Hepatocyte (in vitro differentiated cells): ENCODE measurements at regions not wholly inside any gene's neighbourhood (a gene's known extent, or its start where the extent isn't known, plus 50 kb on each side); places are given as distances from the start of the nearest gene placed in this dataset.

Experiments used
- DNase-seq: peaks from one replicate; pipeline ENCODE4 v3.0.0-alpha.2; 2016; ENCODE audit warnings: low spot score
- H2AFZ ChIP-seq: fragments of 200-600 bp; sonication (generic); 2 replicates; pipeline ENCODE4 v1.6.0; 2016; ENCODE audit warnings: antibody characterized with exemption, mild to moderate bottlenecking
- H3K27ac ChIP-seq: fragments of 200-600 bp; sonication (generic); 2 replicates; pipeline ENCODE4 v1.5.1; 2016; ENCODE audit warnings: mild to moderate bottlenecking
- H3K27me3 ChIP-seq: fragments of 200-600 bp; sonication (generic); 2 replicates; pipeline ENCODE4 v1.6.1; 2016
- H3K36me3 ChIP-seq: fragments of 200-600 bp; sonication (generic); replicated peaks from 2 replicates; pipeline ENCODE4 v1.5.1; 2016; ENCODE audit warnings: low read depth; ENCODE audit not compliant: insufficient read depth
- H3K4me1 ChIP-seq: fragments of 200-600 bp; sonication (generic); 2 replicates; pipeline ENCODE4 v1.5.1; 2016; ENCODE audit warnings: mild to moderate bottlenecking, moderate library complexity; ENCODE audit not compliant: insufficient read depth
- H3K4me2 ChIP-seq: fragments of 200-600 bp; sonication (generic); 2 replicates; pipeline ENCODE4 v1.6.0; 2016
- H3K4me3 ChIP-seq: fragments of 200-600 bp; sonication (generic); 2 replicates; pipeline ENCODE4 v1.5.1; 2016; ENCODE audit warnings: mild to moderate bottlenecking
- H3K79me2 ChIP-seq: fragments of 200-600 bp; sonication (generic); 2 replicates; pipeline ENCODE4 v1.6.0; 2017; ENCODE audit warnings: mild to moderate bottlenecking
- H3K9me2 ChIP-seq: fragments of 200-600 bp; sonication (generic); replicated peaks from 2 replicates; pipeline ENCODE4 v1.6.0; 2017; ENCODE audit warnings: mild to moderate bottlenecking; ENCODE audit not compliant: insufficient read depth
- H3K9me3 ChIP-seq: fragments of 200-600 bp; sonication (generic); 2 replicates; pipeline ENCODE4 v1.5.1; 2016; ENCODE audit warnings: low read depth, mild to moderate bottlenecking
- H4K20me1 ChIP-seq: fragments of 200-600 bp; sonication (generic); 2 replicates; pipeline ENCODE4 v1.6.0; 2016; ENCODE audit warnings: mild to moderate bottlenecking; ENCODE audit not compliant: insufficient read depth, poor library complexity, severe bottlenecking
- CTCF ChIP-seq: fragments of 200-600 bp; sonication (generic); IDR thresholded peaks from 2 replicates; pipeline ENCODE4 v1.5.1; 2016; ENCODE audit warnings: antibody characterized with exemption, mild to moderate bottlenecking; ENCODE audit not compliant: poor library complexity
- EZH2 ChIP-seq: fragments of 200-600 bp; sonication (generic); IDR thresholded peaks from 2 replicates; pipeline ENCODE4 v1.6.1; 2016; ENCODE audit warnings: antibody characterized with exemption, mild to moderate bottlenecking, borderline replicate concordance
- EZH2phosphoT487 ChIP-seq: fragments of 200-600 bp; sonication (generic); IDR thresholded peaks from one replicate; pipeline ENCODE4 v1.6.1; 2018; ENCODE audit warnings: antibody characterized with exemption, mild to moderate bottlenecking, low read depth, moderate library complexity; ENCODE audit not compliant: unreplicated experiment, severe bottlenecking
- WGBS: methylation state at CpG from one replicate; pipeline ENCODE4 v1.1.6; 2016; ENCODE audit warnings: low lambda C conversion rate; ENCODE audit errors: missing lambda C conversion rate; 5-methylcytosine and 5-hydroxymethylcytosine counted together

GRCh38 chr4:170657761-170658160, 568.0 kb upstream of the AADAT start:
- no peaks in the 10 kb centered on the region for H3K9me3 ChIP-seq
- H3K4me1 ChIP-seq: no peaks in the 10 kb centered on the region
- H3K27me3 ChIP-seq: no peaks in the 10 kb centered on the region
- H3K4me2 ChIP-seq: no peak overlapping the region
- TF ChIP-seq CTCF: no peak
- TF ChIP-seq EZH2phosphoT487: no peak
- no peak for TF ChIP-seq EZH2
- no peaks in the 10 kb centered on the region for H3K79me2 ChIP-seq
- no peaks in the 10 kb centered on the region for H3K9me2 ChIP-seq
- WGBS: 42% methylated on average over 2 of the region's 2 CpGs
- H3K27ac ChIP-seq: no peak overlapping the region
- no peak overlapping the region for H2AFZ ChIP-seq
- no peak overlapping the region for H3K4me3 ChIP-seq
- no peak for DNase-seq
- no peaks in the 10 kb centered on the region for H4K20me1 ChIP-seq
- no peaks in the 10 kb centered on the region for H3K36me3 ChIP-seq

GRCh38 chr4:170656506-170656905, 566.8 kb upstream of the AADAT start:
- TF ChIP-seq CTCF: no peak
- no peak for TF ChIP-seq EZH2
- no peak for TF ChIP-seq EZH2phosphoT487
- WGBS: 45% methylated on average over 2 of the region's 2 CpGs

GRCh38 chr4:170652571-170652970, 562.8 kb upstream of the AADAT start:
- Histone ChIP-seq H2AFZ (no peak overlapping the region), H3K27ac (no peak overlapping the region), H3K4me3 (no peak overlapping the region), H4K20me1 (no peaks in the 10 kb centered on the region), H3K4me1 (no peaks in the 10 kb centered on the region), H3K4me2 (no peak overlapping the region), H3K9me3 (no peaks in the 10 kb centered on the region), H3K79me2 (no peaks in the 10 kb centered on the region), H3K27me3 (no peaks in the 10 kb centered on the region), H3K36me3 (no peaks in the 10 kb centered on the region), H3K9me2 (no peaks in the 10 kb centered on the region)
- DNase-seq: no peak
- TF ChIP-seq EZH2phosphoT487: no peak
- no peak for TF ChIP-seq CTCF
- no peak for TF ChIP-seq EZH2

More at GRCh38 chr4:170656506-170656905, 566.8 kb upstream of the AADAT start:
- H4K20me1 ChIP-seq: no peaks in the 10 kb centered on the region
- no peak overlapping the region for H3K27ac ChIP-seq
- no peak overlapping the region for H3K4me3 ChIP-seq
- no peaks in the 10 kb centered on the region for H3K27me3 ChIP-seq
- H3K4me2 ChIP-seq: no peak overlapping the region
- no peaks in the 10 kb centered on the region for H3K9me3 ChIP-seq
- no peaks in the 10 kb centered on the region for H3K4me1 ChIP-seq
- H3K79me2 ChIP-seq: no peaks in the 10 kb centered on the region
- no peaks in the 10 kb centered on the region for H3K9me2 ChIP-seq
- no peak for DNase-seq
- H2AFZ ChIP-seq: no peak overlapping the region
- H3K36me3 ChIP-seq: no peaks in the 10 kb centered on the region

DNA sequence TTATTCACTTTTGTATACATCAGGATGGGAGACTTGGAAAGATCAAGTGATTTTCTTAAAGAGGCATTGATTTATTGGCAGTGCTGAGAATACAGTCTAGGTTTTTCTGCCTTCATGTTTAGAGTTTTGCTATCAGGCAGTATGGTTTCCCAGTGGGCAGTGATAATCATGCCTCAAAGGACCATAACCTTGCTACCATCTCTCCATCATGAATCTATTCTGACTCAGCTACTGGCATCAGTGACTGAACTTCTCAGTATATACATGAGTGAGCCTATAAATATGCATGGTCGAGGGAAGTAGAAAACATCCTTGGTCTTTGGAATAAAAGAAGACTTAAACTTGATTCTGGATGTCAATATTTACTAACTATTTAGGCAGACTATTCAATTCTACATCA, 562.0 kb upstream of the AADAT start:
- no peak overlapping the region for H3K4me2 ChIP-seq
- no peaks in the 10 kb centered on the region for H4K20me1 ChIP-seq
- H3K4me1 ChIP-seq: no peaks in the 10 kb centered on the region
- 73% methylated on average over 1 of the region's 1 CpG for WGBS
- H3K9me3 ChIP-seq: no peaks in the 10 kb centered on the region
- no peak for TF ChIP-seq CTCF
- no peak for DNase-seq
- no peaks in the 10 kb centered on the region for H3K9me2 ChIP-seq
- no peak overlapping the region for H2AFZ ChIP-seq
- H3K27me3 ChIP-seq: no peaks in the 10 kb centered on the region
- H3K36me3 ChIP-seq: no peaks in the 10 kb centered on the region
- H3K4me3 ChIP-seq: no peak overlapping the region
- no peak overlapping the region for H3K27ac ChIP-seq
- no peaks in the 10 kb centered on the region for H3K79me2 ChIP-seq
